Kasumi-1 (cell line): ENCODE measurements at regions not wholly inside any gene's neighbourhood (a gene's known extent, or its start where the extent isn't known, plus 50 kb on each side); places are given as distances from the start of the nearest gene placed in this dataset.

Experiments
- DNase-seq, 2 experiments: peaks; one replicate each; lab custom pipeline; 2025; lab: John Stamatoyannopoulos, UW

DNA sequence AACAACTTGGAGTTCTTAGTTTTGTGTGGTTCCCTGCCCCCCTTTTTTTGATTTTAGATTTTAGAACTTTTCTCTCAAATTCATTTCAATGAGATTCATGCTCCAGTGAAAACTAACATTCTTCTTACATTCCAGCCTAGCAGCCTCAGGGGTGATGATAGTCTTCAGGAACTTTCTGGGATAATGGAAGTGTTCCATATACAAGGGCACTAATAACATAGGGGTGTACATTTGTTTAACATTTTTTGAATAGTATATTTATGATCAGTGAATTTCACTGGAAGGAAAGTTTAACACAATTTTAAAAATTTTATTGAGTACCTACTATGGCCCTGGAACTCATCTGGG is 61.4 kb upstream of the ZNF648 start:
- DNase-seq = no peak

DNA sequence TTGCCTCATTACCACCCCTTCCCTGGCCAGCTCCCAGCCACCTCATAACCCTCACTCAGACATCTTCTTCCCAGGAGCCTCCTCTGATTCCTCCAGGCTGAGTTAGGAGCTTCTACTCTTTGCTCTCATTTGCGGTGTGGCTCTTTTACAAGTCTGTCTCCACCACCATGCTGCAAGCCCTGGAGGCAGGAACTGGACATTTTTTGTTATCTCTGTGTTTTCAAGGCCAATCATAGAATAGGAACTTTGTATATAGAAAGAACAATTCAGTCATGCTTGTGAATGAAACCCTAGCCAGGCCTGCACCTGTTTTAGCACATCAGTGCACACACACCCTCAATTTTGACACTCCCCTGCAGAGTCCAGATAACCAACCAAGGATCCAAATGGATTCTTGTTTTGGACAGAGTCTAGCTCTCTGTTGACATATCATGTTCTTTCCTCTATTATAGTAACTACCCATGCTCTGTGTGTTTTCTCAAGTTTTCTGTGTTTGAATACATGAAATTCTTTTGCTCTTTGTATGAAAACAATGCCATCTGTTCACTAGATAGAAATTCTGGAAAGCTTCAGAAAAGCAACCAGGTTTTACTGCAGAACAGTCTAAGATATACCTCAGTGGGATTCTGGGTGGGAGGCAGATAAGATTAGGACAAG is 60.9 kb upstream of the ZNF648 start:
- no peak for DNase-seq

DNA sequence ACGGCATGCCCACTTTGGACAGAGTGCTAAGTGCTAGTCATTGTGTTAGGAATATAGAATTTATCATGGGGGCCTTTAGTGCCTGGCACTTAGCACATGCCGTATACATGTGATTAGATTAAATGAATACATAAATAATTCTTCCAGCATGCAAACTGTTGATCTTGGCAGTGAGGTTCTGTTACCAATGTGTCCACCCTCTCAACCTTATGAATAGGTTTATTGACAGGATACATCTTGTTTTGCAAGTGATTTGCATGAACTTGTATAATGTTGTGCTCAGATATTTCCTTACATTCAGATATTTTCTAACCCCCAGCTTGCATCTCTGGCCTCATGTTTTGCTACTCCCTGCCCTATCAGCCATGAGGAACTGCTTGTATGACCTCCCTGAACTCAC is 60.3 kb upstream of the ZNF648 start:
- DNase-seq = no peak

DNA sequence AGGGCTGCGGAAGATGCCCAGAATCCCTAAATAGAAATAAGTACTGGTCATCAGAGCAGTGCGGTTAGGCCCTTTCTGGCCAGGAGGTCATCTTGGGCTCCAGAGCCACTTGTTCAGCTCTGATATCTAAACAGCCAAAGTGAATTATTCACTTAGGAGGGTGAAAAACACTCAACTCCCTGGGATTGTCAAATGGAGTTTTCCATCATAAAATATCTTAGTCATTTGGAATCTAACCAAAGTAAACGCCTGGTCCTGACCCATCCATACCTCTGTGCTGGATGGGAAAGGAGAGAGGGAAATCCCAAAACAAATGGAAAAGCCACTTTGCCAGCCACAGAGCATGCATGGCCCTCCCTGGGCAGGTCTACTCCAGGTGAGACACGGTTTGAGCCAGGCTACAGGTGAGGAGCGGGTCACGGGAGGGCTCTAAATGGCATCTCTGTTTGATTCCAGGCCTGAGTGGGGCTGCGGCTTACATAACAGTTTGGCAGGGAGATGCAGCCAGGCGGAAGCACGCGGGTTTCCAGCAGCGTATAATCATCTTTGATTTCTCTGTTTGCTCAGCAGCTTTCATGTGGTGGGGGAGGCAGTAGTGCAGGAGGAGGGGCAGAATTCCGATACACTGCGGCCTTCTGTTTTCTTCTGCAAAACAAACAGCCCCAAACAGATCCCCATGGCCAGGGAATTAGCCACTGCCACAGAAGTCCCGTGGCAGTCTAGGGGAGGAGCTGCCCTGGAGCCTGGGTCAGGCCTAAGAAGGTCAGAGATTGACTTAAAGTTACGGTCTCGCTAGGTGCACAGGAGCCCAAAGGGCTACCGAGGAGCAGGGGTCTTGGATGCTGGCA is 59.1 kb upstream of the ZNF648 start:
- no peak for DNase-seq

DNA sequence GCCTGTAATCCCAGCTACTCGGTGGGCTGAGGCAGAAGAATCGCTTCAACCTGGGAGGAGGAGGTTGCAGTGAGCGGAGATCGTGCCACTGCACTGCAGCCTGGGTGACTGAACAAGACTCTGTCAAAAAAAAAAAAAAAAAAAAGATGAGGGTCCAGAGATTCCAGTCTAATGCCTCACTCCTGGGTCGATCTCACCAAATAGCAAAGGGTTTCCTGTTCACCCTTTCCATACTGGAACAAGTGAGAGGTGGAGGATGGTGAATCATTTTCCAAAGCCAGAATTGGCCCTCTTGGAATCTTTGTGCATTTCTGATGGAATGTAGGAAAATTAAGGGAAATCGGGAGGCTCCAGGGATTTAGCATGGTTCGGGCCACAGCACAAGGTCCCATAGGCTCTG is 58.1 kb upstream of the ZNF648 start:
- no peak for DNase-seq

DNA sequence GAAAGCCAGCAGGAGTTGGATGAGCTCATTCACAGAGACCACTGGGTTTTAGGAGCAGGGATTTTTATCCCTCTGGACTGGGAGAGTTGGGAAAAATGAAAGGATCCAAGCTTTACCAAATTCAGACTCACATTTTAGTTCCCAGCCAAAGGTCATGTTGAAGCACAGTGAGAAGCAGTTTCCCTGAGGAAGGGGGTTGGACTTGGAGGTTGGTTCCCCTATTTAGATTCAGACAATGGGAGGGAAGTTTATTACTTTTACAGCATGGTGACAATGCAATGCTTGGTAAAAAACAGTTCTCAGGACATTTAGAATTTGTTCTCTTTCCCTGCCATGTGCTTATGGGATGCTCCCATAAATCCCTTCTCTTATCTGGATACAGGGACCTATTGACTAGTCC is 57.3 kb upstream of the ZNF648 start:
- DNase-seq = no peak

DNA sequence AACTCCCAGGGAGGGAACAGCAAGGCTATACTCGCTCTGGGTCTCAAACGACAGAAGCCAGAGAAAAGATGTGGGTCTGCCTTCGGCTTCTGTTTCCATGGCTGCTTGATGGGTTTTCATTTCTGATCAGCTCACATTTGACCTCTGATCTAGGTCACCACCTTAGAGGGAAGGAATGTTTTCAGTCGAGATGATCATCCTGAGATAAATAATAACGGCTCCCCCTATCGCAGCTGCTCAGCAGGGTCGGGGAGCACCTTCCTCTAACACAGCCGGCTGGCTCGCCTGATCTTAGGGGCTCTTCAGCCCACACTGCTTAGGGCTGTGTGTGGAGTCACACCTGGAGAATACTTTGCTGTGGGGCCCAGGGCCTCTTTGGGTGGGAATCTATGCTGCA is 53.1 kb upstream of the ZNF648 start:
- DNase-seq = no peak

DNA sequence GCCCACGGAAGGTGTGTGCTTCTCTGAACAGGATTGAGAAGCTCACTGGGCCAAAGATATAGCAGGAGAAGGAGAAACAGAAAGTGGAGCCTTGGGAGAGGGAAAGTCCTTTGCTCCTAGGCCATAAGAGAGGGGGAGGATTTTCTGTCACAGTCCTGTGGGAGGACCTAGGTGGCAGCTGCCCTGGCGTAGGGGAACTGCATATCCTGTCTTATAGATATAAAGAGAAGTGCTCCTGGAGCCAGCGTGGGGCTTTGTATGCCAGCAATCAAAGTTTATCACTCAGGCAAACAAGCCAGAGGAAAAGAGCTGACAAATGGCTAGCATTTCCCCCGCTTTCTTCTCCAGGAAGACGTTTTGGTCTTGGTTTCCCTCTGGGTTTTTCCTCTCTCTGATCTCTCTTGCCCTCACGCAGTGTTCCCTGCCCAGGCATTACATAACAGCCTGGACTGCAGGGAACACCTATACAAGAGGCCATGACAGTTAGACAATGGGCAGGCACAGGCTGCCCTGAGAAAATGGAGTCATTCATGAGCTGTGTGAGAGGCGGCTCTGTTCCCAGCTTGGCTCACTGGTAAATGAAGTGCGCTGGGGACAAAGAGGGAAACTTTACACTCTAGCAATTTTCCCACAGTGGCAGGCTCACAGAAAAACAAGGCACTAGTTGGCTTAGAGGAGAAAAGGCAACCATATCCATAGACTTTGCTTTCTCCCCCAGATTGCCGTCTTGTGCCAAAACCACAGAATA is 52.5 kb upstream of the ZNF648 start:
- no peak for DNase-seq

DNA sequence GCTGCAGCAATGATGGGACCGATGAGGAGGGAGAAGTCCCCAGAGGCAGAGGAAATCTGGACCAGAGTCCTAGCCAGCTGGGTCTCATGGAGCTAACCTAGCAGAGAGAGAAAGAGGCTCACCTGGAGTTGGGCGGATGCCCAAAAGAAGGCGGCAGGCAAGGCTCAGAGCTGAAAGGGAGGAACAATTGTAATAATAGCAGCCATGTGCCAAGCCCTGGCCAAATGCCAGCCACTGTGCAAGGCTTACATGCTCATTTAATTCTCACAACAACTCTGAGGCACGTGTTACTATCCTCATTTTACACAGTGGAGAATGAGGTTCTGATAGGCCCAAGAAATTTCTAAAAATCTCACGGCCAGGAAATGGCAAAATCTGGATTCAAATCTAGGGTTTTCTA is 50.0 kb upstream of the ZNF648 start:
- no peak for DNase-seq
